H9 (cell line): ENCODE measurements at regions not wholly inside any gene's neighbourhood (a gene's known extent, or its start where the extent isn't known, plus 50 kb on each side); places are given as distances from the start of the nearest gene placed in this dataset.

Experiments used
- DNase-seq: peaks from one replicate; pipeline ENCODE4 v3.0.0-alpha.2; 2017
- H2AFZ ChIP-seq: one replicate; pipeline ENCODE4 v1.6.1; 2013; ENCODE audit warnings: mild to moderate bottlenecking, low read length, control low read depth, moderate library complexity
- H2AK5ac ChIP-seq: 2 replicates; pipeline ENCODE4 v1.6.1; 2013; ENCODE audit warnings: low read length, control low read depth, mixed read lengths; ENCODE audit not compliant: insufficient read length
- H2BK120ac ChIP-seq: one replicate; pipeline ENCODE4 v1.6.1; 2013; ENCODE audit warnings: low read depth, mild to moderate bottlenecking, low read length, control low read depth, inconsistent platforms; ENCODE audit not compliant: poor library complexity, severe bottlenecking
- H2BK12ac ChIP-seq: 2 replicates; pipeline ENCODE4 v1.6.1; 2013; ENCODE audit warnings: low read length, control low read depth, mixed read lengths, low read depth; ENCODE audit not compliant: insufficient read length
- H2BK15ac ChIP-seq: 2 replicates; pipeline ENCODE4 v1.6.1; 2013; ENCODE audit warnings: low read depth, low read length, control low read depth
- H2BK20ac ChIP-seq: one replicate; pipeline ENCODE4 v1.6.1; 2013; ENCODE audit warnings: low read depth, mild to moderate bottlenecking, low read length, control low read depth, inconsistent platforms; ENCODE audit not compliant: poor library complexity, severe bottlenecking
- H2BK5ac ChIP-seq: 2 replicates; pipeline ENCODE4 v1.6.1; 2013; ENCODE audit warnings: low read length, control low read depth, mixed read lengths; ENCODE audit not compliant: insufficient read length
- H3K14ac ChIP-seq: 2 replicates; pipeline ENCODE4 v1.6.1; 2013; ENCODE audit warnings: low read length, control low read depth; ENCODE audit not compliant: insufficient read depth
- H3K18ac ChIP-seq: 2 replicates; pipeline ENCODE4 v1.6.1; 2013; ENCODE audit warnings: low read depth, mild to moderate bottlenecking, mixed read lengths, low read length, control low read depth; ENCODE audit not compliant: insufficient read length
- H3K23ac ChIP-seq: 2 replicates; pipeline ENCODE4 v1.6.1; 2013; ENCODE audit warnings: low read length, control low read depth, mixed read lengths, low read depth; ENCODE audit not compliant: insufficient read length
- H3K23me2 ChIP-seq: 2 replicates; pipeline ENCODE4 v1.6.1; 2013; ENCODE audit warnings: low read depth, mild to moderate bottlenecking, mixed read lengths, low read length, control low read depth; ENCODE audit not compliant: insufficient read length, poor library complexity, severe bottlenecking
- H3K27ac ChIP-seq: 2 replicates; pipeline ENCODE4 v1.5.1; 2013; ENCODE audit warnings: low read length, control low read depth, mixed read lengths, low read depth; ENCODE audit not compliant: insufficient read length
- H3K27me3 ChIP-seq: 2 replicates; pipeline ENCODE4 v1.6.1; 2013; ENCODE audit warnings: low read length, control low read depth, inconsistent platforms; ENCODE audit not compliant: insufficient read depth
- H3K4ac ChIP-seq: 2 replicates; pipeline ENCODE4 v1.6.1; 2013; ENCODE audit warnings: low read depth, mild to moderate bottlenecking, control low read depth, inconsistent platforms, low read length, moderate library complexity
- H3K4me1 ChIP-seq: 2 replicates; pipeline ENCODE4 v1.6.1; 2013; ENCODE audit warnings: low read length, control low read depth, inconsistent platforms; ENCODE audit not compliant: insufficient read depth
- H3K4me2 ChIP-seq: 2 replicates; pipeline ENCODE4 v1.6.1; 2013; ENCODE audit warnings: low read length, control low read depth, mixed read lengths; ENCODE audit not compliant: insufficient read length, insufficient read depth
- H3K56ac ChIP-seq: 2 replicates; pipeline ENCODE4 v1.6.1; 2013; ENCODE audit warnings: low read depth, mild to moderate bottlenecking, mixed read lengths, low read length, control low read depth; ENCODE audit not compliant: insufficient read length
- H3K79me1 ChIP-seq: 2 replicates; pipeline ENCODE4 v1.6.1; 2013; ENCODE audit warnings: low read depth, mild to moderate bottlenecking, moderate library complexity, low read length, control low read depth, inconsistent platforms; ENCODE audit not compliant: insufficient read depth, poor library complexity, severe bottlenecking
- H3K79me2 ChIP-seq: 2 replicates; pipeline ENCODE4 v1.6.1; 2013; ENCODE audit warnings: low read length, control low read depth, inconsistent platforms; ENCODE audit not compliant: insufficient read depth
- H3K9ac ChIP-seq: 2 replicates; pipeline ENCODE4 v1.6.1; 2013; ENCODE audit warnings: low read length, control low read depth, mixed read lengths; ENCODE audit not compliant: insufficient read length; ENCODE audit errors: extremely low read depth
- H3K9me3 ChIP-seq: one replicate; pipeline ENCODE4 v1.6.1; 2013; ENCODE audit warnings: low read depth, low read length, inconsistent platforms; ENCODE audit not compliant: control insufficient read depth
- H3T11ph ChIP-seq: one replicate; pipeline ENCODE4 v1.6.1; 2013; ENCODE audit warnings: mild to moderate bottlenecking, low read length, control low read depth, inconsistent platforms
- H4K20me1 ChIP-seq: one replicate; pipeline ENCODE4 v1.6.1; 2013; ENCODE audit not compliant: control insufficient read depth, insufficient read length, insufficient read depth
- H4K5ac ChIP-seq: 2 replicates; pipeline ENCODE4 v1.6.1; 2013; ENCODE audit warnings: low read depth, mild to moderate bottlenecking, mixed read lengths, low read length, control low read depth; ENCODE audit not compliant: insufficient read length
- H4K8ac ChIP-seq: replicated peaks from 2 replicates; pipeline ENCODE4 v1.6.1; 2013; ENCODE audit warnings: low read length, control low read depth, mixed read lengths, low read depth; ENCODE audit not compliant: insufficient read length
- H4K91ac ChIP-seq: 2 replicates; pipeline ENCODE4 v1.6.1; 2013; ENCODE audit warnings: low read depth, mild to moderate bottlenecking, moderate library complexity, mixed read lengths, low read length, control low read depth; ENCODE audit not compliant: insufficient read length
- H3K27ac Mint-ChIP-seq, 3 experiments: 2 replicates in 2 of 3; 3 replicates in 1 of 3; pipeline ENCODE4 v1.8.0; 2020 to 2021; ENCODE audit warnings: mixed read lengths in 3 of 3, mild to moderate bottlenecking in 1 of 3, moderate library complexity in 1 of 3
- H3K27me3 Mint-ChIP-seq: 2 replicates; pipeline ENCODE4 v1.8.0; 2021; ENCODE audit warnings: low read depth, mild to moderate bottlenecking, moderate library complexity, mixed read lengths
- H3K36me3 Mint-ChIP-seq, 3 experiments: 2 replicates in 2 of 3; 3 replicates in 1 of 3; pipeline ENCODE4 v1.8.0; 2020 to 2021; ENCODE audit warnings: low read depth in 3 of 3, mixed read lengths in 3 of 3; ENCODE audit not compliant: insufficient read depth in 1 of 3
- H3K4me1 Mint-ChIP-seq, 2 experiments: 2 replicates each; pipeline ENCODE4 v1.8.0; 2020; ENCODE audit warnings: mixed read lengths in 2 of 2
- H3K4me3 Mint-ChIP-seq, 2 experiments: 2 replicates in 1 of 2; 3 replicates in 1 of 2; pipeline ENCODE4 v1.8.0; 2020 to 2021; ENCODE audit warnings: mild to moderate bottlenecking in 2 of 2, mixed read lengths in 2 of 2, moderate library complexity in 1 of 2
- H3K9me3 Mint-ChIP-seq, 2 experiments: 2 replicates in 1 of 2; 3 replicates in 1 of 2; pipeline ENCODE4 v1.8.0; 2020; ENCODE audit warnings: mild to moderate bottlenecking in 2 of 2, mixed read lengths in 2 of 2, moderate library complexity in 1 of 2
- CTCF ChIP-seq: fragments of 200-600 bp; sonication (generic); conservative IDR thresholded peaks from 3 replicates; pipeline ENCODE4 v1.8.0; 2021; ENCODE audit warnings: antibody characterized with exemption, mild to moderate bottlenecking
- WGBS: extraction: QIAGEN DNeasy Blood & Tissue Kit; methylation state at CpG from one replicate; pipeline ENCODE4 v1.1.7; 2013; ENCODE audit warnings: missing lambda C conversion rate, low lambda C conversion rate, mixed read lengths; ENCODE audit not compliant: insufficient read length; ENCODE audit errors: extremely low coverage; 5-methylcytosine and 5-hydroxymethylcytosine counted together

GRCh38 chr4:156584100-156584499 lies 387.5 kb downstream of the PDGFC start:
- Histone ChIP-seq H2BK20ac (no peak overlapping the region), H3K27me3 (no peaks in the 10 kb centered on the region), H2BK15ac (no peak overlapping the region), H3K4ac (no peak overlapping the region), H3T11ph (no peak overlapping the region), H3K27ac (no peak overlapping the region), H3K4me2 (no peak overlapping the region), H4K20me1 (no peaks in the 10 kb centered on the region), H4K8ac (no peak overlapping the region), H3K79me2 (no peaks in the 10 kb centered on the region), H3K9me3 (no peaks in the 10 kb centered on the region), H3K56ac (no peak overlapping the region), H3K79me1 (no peaks in the 10 kb centered on the region), H3K4me1 (no peaks in the 10 kb centered on the region; the same call in 1 of the 2 replicates), H4K91ac (no peak overlapping the region), H2BK120ac (no peak overlapping the region), H2AK5ac (no peak overlapping the region), H3K23me2 (no peaks in the 10 kb centered on the region), H2BK5ac (no peak overlapping the region), H2BK12ac (no peak overlapping the region), H2AFZ (no peak overlapping the region), H3K9ac (no peak overlapping the region), H3K14ac (no peak overlapping the region), H4K5ac (no peak overlapping the region), H3K18ac (no peak overlapping the region), H3K23ac (no peak overlapping the region)
- no peak for TF ChIP-seq CTCF
- no peak overlapping the region for H3K27ac Mint-ChIP-seq
- WGBS: no CpG with 5 or more reads among the region's 5 CpGs
- H3K27me3 Mint-ChIP-seq: no peaks in the 10 kb centered on the region
- H3K4me3 Mint-ChIP-seq: no peak overlapping the region
- H3K9me3 Mint-ChIP-seq: no peaks in the 10 kb centered on the region
- H3K4me1 Mint-ChIP-seq: peaks cover 4% of the 10 kb centered on the region in 2 experiments
- no peaks in the 10 kb centered on the region for H3K36me3 Mint-ChIP-seq
- no peak for DNase-seq
